K562 (cell line): ENCODE measurements at regions not wholly inside any gene's neighbourhood (a gene's known extent, or its start where the extent isn't known, plus 50 kb on each side); places are given as distances from the start of the nearest gene placed in this dataset.

Experiments
- ATAC-seq: fragments of 200-7000 bp; cut with Tn5 transposase; 3 replicates; pipeline ENCODE4 v1.9.1; 2020; ENCODE audit warnings: moderate library complexity
- BruUV-seq: library from RNA; stranded (reverse); fragments of 400-500 nt; replicated peaks from 2 replicates; lab custom pipeline; 2021; lab: Mats Ljungman, UMichigan
- CTCF ChIA-PET: fragments of 300-600 bp; formaldehyde crosslinking; extraction: SDS; loops from one replicate; lab custom pipeline; 2021; ENCODE audit warnings: low intra/inter-chr PET ratio; lab: Yijun Ruan, JAX
- POLR2A ChIA-PET: fragments of 300-600, 350-650 bp; sonication (Branson Sonifier 250); formaldehyde crosslinking; extraction: SDS; loops from one replicate; lab custom pipeline; 2021; ENCODE audit warnings: antibody characterized with exemption, inconsistent platforms; lab: Yijun Ruan, JAX
- DNase-seq, 4 experiments: peaks; one replicate each; pipeline versions ENCODE4 v3.0.0 to v3.0.0-alpha.2; 2011 to 2018; ENCODE audit warnings: low spot score in 3 of 4, mixed read lengths in 3 of 4; ENCODE audit errors: extremely low read depth in 1 of 4
- FAIRE-seq: peaks from 2 replicates; lab custom pipeline; 2011; peaks lifted over from hg19 to GRCh38; lab: Jason Lieb, UNC
- H2AFZ ChIP-seq: 2 replicates; pipeline ENCODE4 v1.6.0; 2011; ENCODE audit warnings: low read depth, low read length, control low read depth, inconsistent platforms
- H3K27ac ChIP-seq: fragments of 200-600 bp; 3 replicates; pipeline ENCODE4 v1.8.0; 2011; ENCODE audit warnings: low read depth, mild to moderate bottlenecking, control low read depth, inconsistent platforms, low read length, moderate library complexity, mixed read lengths; ENCODE audit errors: extremely low read depth
- H3K27me3 ChIP-seq, 2 experiments: fragments of 300-600 bp in 1 of 2; 2 replicates in 1 of 2; 3 replicates in 1 of 2; pipeline versions ENCODE4 v1.6.0 to v1.8.0; 2011; ENCODE audit warnings: inconsistent platforms in 2 of 2, low read length in 2 of 2, mild to moderate bottlenecking in 1 of 2, mixed read lengths in 1 of 2, moderate library complexity in 1 of 2; ENCODE audit not compliant: control insufficient read depth in 2 of 2, insufficient read depth in 2 of 2
- H3K36me3 ChIP-seq: fragments of 300-600 bp; 3 replicates; pipeline ENCODE4 v1.8.0; 2011; ENCODE audit warnings: mild to moderate bottlenecking, low read length, inconsistent platforms; ENCODE audit not compliant: control insufficient read depth, insufficient read depth
- H3K4me1 ChIP-seq, 2 experiments: fragments of 200-600 bp in 1 of 2; replicated peaks in 1 of 2; 2 replicates in 1 of 2; 3 replicates in 1 of 2; pipeline versions ENCODE4 v1.5.1 to v1.8.0; 2011; ENCODE audit warnings: inconsistent platforms in 2 of 2, low read length in 2 of 2, mild to moderate bottlenecking in 1 of 2, mixed read lengths in 1 of 2, moderate library complexity in 1 of 2; ENCODE audit not compliant: control insufficient read depth in 2 of 2, insufficient read depth in 2 of 2
- H3K4me2 ChIP-seq: 2 replicates; pipeline ENCODE4 v1.6.1; 2011; ENCODE audit warnings: low read length, control low read depth, inconsistent platforms, mixed read lengths; ENCODE audit not compliant: insufficient read depth
- H3K4me3 ChIP-seq: fragments of 200-600 bp; sonication (generic), shearing (Covaris generic); 2 replicates; pipeline ENCODE4 v1.5.1; 2016; ENCODE audit warnings: control low read depth, inconsistent platforms
- H3K79me2 ChIP-seq: fragments of 200-600 bp; 3 replicates; pipeline ENCODE4 v1.8.0; 2011; ENCODE audit warnings: low read length, inconsistent platforms; ENCODE audit not compliant: control insufficient read depth, insufficient read depth
- H3K9ac ChIP-seq, 2 experiments: 2 replicates each; pipeline versions ENCODE4 v1.6.0 to v1.6.1; 2011; ENCODE audit warnings: low read depth in 2 of 2, low read length in 2 of 2, control low read depth in 1 of 2, inconsistent platforms in 1 of 2, mild to moderate bottlenecking in 1 of 2, mixed read lengths in 1 of 2; ENCODE audit not compliant: insufficient read depth in 1 of 2
- H3K9me1 ChIP-seq: one replicate; pipeline ENCODE4 v1.6.0; 2011; ENCODE audit warnings: inconsistent platforms, mild to moderate bottlenecking, low read length, moderate library complexity; ENCODE audit not compliant: control insufficient read depth, insufficient read depth
- H3K9me3 ChIP-seq: replicated peaks from 2 replicates; pipeline ENCODE4 v1.5.1; 2011; ENCODE audit warnings: low read depth, low read length, inconsistent platforms; ENCODE audit not compliant: control insufficient read depth, insufficient read depth
- H4K20me1 ChIP-seq: replicated peaks from 2 replicates; pipeline ENCODE4 v1.6.1; 2011; ENCODE audit warnings: low read length, inconsistent platforms, mixed read lengths; ENCODE audit not compliant: control insufficient read depth, insufficient read depth
- FOS ChIP-seq: IDR thresholded peaks from 3 replicates; pipeline ENCODE4 v1.6.1; 2011; ENCODE audit not compliant: insufficient read length; ENCODE audit errors: extremely low read depth
- HDAC8 ChIP-seq: fragments of 450-650 bp; IDR thresholded peaks from 2 replicates; pipeline ENCODE4 v1.6.1; 2016; ENCODE audit warnings: mild to moderate bottlenecking, missing genetic modification characterization, moderate library complexity, missing compliant biosample characterization
- KHSRP ChIP-seq: fragments of 450-650 bp; IDR thresholded peaks from 2 replicates; pipeline ENCODE4 v1.6.1; 2017
- LEF1 ChIP-seq: fragments of 450-650 bp; IDR thresholded peaks from 2 replicates; pipeline ENCODE4 v1.6.1; 2016; ENCODE audit warnings: mild to moderate bottlenecking
- MED1 ChIP-seq: sonication (generic); formaldehyde crosslinking; IDR thresholded peaks from 2 replicates; pipeline ENCODE4 v1.8.1; 2023; ENCODE audit warnings: missing genetic modification reagents, borderline replicate concordance
- NFIC ChIP-seq: fragments of 450-650 bp; IDR thresholded peaks from 2 replicates; pipeline ENCODE4 v1.6.1; 2017; ENCODE audit warnings: mild to moderate bottlenecking, inconsistent platforms
- NFXL1 ChIP-seq: fragments of 450-650 bp; formaldehyde crosslinking; IDR thresholded peaks from 2 replicates; pipeline ENCODE4 v1.4.0; 2021; ENCODE audit warnings: mild to moderate bottlenecking
- NR2C2 ChIP-seq, 2 experiments: fragments of 200-800 bp in 1 of 2; sonication (Bioruptor generic) in 1 of 2; sonication (generic) in 1 of 2; formaldehyde crosslinking in 1 of 2; IDR thresholded peaks; 2 replicates each; pipeline versions ENCODE4 v1.6.1 to v1.8.0; 2016 to 2022; ENCODE audit warnings: mild to moderate bottlenecking in 1 of 2, missing compliant biosample characterization in 1 of 2, missing genetic modification characterization in 1 of 2, missing genetic modification reagents in 1 of 2
- RCOR1 ChIP-seq, 2 experiments: IDR thresholded peaks; 2 replicates each; pipeline ENCODE4 v1.6.1; 2012; ENCODE audit warnings: low read depth in 2 of 2, low read length in 2 of 2, borderline replicate concordance in 1 of 2, improper control_type of control experiment in 1 of 2
- ZC3H11A ChIP-seq: IDR thresholded peaks from 2 replicates; pipeline ENCODE4 v1.6.1; 2012; ENCODE audit warnings: low read depth, low read length, improper control_type of control experiment
- ZFX ChIP-seq: sonication (generic); formaldehyde crosslinking; IDR thresholded peaks from 2 replicates; pipeline ENCODE4 v1.8.0; 2022; ENCODE audit warnings: mild to moderate bottlenecking, missing genetic modification reagents, moderate library complexity
- ZNF184 ChIP-seq: sonication (generic); formaldehyde crosslinking; IDR thresholded peaks from 2 replicates; pipeline ENCODE4 v1.5.0; 2020; ENCODE audit warnings: missing genetic modification reagents
- ZNF197 ChIP-seq: fragments of 200-800 bp; sonication (Bioruptor generic); IDR thresholded peaks from 2 replicates; pipeline ENCODE4 v1.6.1; 2016; ENCODE audit warnings: low read depth, missing genetic modification characterization, missing compliant biosample characterization
- ZNF324 ChIP-seq: fragments of 250-450 bp; sonication (Bioruptor Pico); IDR thresholded peaks from 2 replicates; pipeline ENCODE4 v1.4.0; 2020; ENCODE audit warnings: mild to moderate bottlenecking
- WGBS: fragments of 100-300 bp; shearing (Covaris generic); methylation state at CpG from one replicate; pipeline ENCODE4 v1.1.6; 2016; ENCODE audit warnings: low coverage, mixed read lengths; ENCODE audit not compliant: insufficient coverage; ENCODE audit errors: missing lambda C conversion rate; 5-methylcytosine and 5-hydroxymethylcytosine counted together
- in situ Hi-C: fragments of 300-500 bp; cut with MboI; formaldehyde crosslinking; loops from 4 replicates; pipeline ENCODE4 v1.15.0; 2018; ENCODE audit warnings: inconsistent platforms, mixed read lengths
- intact Hi-C: fragments of 100-400 bp; cut with micrococcal nuclease; formaldehyde crosslinking; loops from 2 replicates; pipeline ENCODE4 v1.14.2; 2022
- TF ChIP-seq, protein P1 (sequence below): fragments of 250-450 bp; sonication (Bioruptor Pico); IDR thresholded peaks from 2 replicates; pipeline ENCODE4 v1.5.0; 2020; ENCODE audit warnings: mild to moderate bottlenecking, borderline replicate concordance

DNA sequence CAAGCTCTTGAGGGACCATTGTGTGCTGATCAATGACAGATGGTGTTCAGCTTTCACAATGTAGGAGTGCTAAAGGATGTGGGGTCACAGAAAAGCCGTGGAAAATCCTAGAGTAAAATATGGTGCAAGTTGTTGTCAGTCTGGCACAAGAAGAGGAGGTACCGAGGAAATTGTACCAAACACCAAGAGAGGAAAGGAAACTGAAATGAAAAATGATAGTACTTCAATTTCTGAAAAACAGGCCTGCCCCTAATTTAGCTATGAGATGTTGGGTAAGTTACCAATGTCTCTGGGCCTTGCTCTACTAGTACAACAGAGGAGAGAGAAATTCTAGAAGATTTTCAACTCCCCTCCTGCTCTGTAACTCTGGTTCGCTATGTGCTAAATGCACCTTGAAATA lies 78.8 kb upstream of the PELI1 start:
- H3K27ac ChIP-seq = no peak overlapping the region
- no peaks in the 10 kb centered on the region for H3K9me3 ChIP-seq
- no peak for TF ChIP-seq ZNF197 (CRISPR knock-in tag)
- TF ChIP-seq NFXL1 (CRISPR knock-in tag) = no peak
- no peak for TF ChIP-seq NFIC
- no peak for TF ChIP-seq ZNF184
- no peak for TF ChIP-seq RCOR1 (IDR thresholded peaks at IDR 0.05; ENCODE audit: borderline replicate concordance in 1 of 2, low read depth in 2 of 2, low read length in 2 of 2)
- TF ChIP-seq NR2C2 (CRISPR knock-in tag; IDR thresholded peaks at IDR 0.05) = no peak
- no peak for TF ChIP-seq NR2C2 (tag; IDR thresholded peaks at IDR 0.05)
- H3K9ac ChIP-seq = no peak overlapping the region
- DNase-seq (no peak), FAIRE-seq (no peak), ATAC-seq (no peak)
- H3K27me3 ChIP-seq = no peaks in the 10 kb centered on the region
- peaks cover 1 to 9% of the 10 kb centered on the region in 2 experiments; a peak in 3 of 5 replicates for H3K4me1 ChIP-seq
- no peaks in the 10 kb centered on the region for H3K36me3 ChIP-seq
- in situ Hi-C loops (no loop called here), intact Hi-C loops (no loop called here)
- H3K79me2 ChIP-seq = no peaks in the 10 kb centered on the region
- no peaks in the 10 kb centered on the region for H4K20me1 ChIP-seq
- H2AFZ ChIP-seq = no peak overlapping the region
- H3K4me2 ChIP-seq = no peak overlapping the region
- no peaks in the 10 kb centered on the region for H3K9me1 ChIP-seq
- CTCF ChIA-PET = no interaction called here
- H3K4me3 ChIP-seq = no peak overlapping the region
- WGBS = 49% methylated on average over 3 of the region's 3 CpGs
- no TSS peak for BruUV-seq
- POLR2A ChIA-PET = interaction anchor here (1.4 to 2.2 kb wide), 2 partner anchors 8 to 10 kb away, joined by 3 to 14 read pairs; no protein-coding TSS in a partner anchor

DNA sequence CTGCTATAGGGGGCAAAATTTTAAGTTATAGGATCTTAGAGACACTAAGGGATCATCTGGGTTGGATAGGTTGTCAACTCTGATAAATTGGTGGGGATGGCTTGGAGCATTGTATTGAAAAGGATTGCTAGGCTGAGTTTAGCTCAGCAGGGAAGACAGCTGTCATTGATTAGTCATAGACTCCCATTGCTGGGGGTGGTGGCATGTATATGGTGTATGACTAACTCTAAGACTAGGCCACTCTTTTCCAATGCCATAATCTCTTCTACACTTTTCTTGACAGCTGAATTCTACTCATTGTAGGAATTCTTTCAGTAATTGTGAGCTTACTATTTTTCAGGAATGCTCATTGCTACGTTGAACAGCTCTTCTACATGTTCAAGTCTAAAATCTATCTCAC lies 81.3 kb upstream of the PELI1 start:
- in situ Hi-C loops (no loop called here), intact Hi-C loops (no loop called here)
- Histone ChIP-seq H3K36me3 (no peaks in the 10 kb centered on the region), H3K9me3 (no peaks in the 10 kb centered on the region), H3K4me2 (no peak overlapping the region), H2AFZ (no peak overlapping the region), H3K27ac (no peak overlapping the region), H3K79me2 (no peaks in the 10 kb centered on the region), H3K9ac (no peak overlapping the region), H3K9me1 (no peaks in the 10 kb centered on the region), H4K20me1 (no peaks in the 10 kb centered on the region), H3K4me3 (no peak overlapping the region), H3K27me3 (no peaks in the 10 kb centered on the region), H3K4me1 (peaks cover 5 to 10% of the 10 kb centered on the region in 2 experiments; a peak in 2 of 5 replicates)
- WGBS = 6% methylated on average over 1 of the region's 1 CpG
- no peak for ATAC-seq
- CTCF ChIA-PET = interaction anchor here (0.6 kb wide), 1 partner anchor 88 kb away, joined by 5 read pairs; no protein-coding TSS in a partner anchor
- POLR2A ChIA-PET = interaction anchor here (1.0 kb wide), 1 partner anchor 11 kb away, joined by 3 read pairs; no protein-coding TSS in a partner anchor
- BruUV-seq = no TSS peak
- DNase-seq = no peak
- no peak for FAIRE-seq
- TF ChIP-seq LEF1 (no peak), ZNF324 (CRISPR knock-in tag) (no peak), ZFX (CRISPR knock-in tag) (no peak), FOS (no peak), HDAC8 (tag) (no peak), KHSRP (no peak), MED1 (CRISPR knock-in tag) (no peak), ZC3H11A (no peak)
- TF ChIP-seq, protein P1, sequence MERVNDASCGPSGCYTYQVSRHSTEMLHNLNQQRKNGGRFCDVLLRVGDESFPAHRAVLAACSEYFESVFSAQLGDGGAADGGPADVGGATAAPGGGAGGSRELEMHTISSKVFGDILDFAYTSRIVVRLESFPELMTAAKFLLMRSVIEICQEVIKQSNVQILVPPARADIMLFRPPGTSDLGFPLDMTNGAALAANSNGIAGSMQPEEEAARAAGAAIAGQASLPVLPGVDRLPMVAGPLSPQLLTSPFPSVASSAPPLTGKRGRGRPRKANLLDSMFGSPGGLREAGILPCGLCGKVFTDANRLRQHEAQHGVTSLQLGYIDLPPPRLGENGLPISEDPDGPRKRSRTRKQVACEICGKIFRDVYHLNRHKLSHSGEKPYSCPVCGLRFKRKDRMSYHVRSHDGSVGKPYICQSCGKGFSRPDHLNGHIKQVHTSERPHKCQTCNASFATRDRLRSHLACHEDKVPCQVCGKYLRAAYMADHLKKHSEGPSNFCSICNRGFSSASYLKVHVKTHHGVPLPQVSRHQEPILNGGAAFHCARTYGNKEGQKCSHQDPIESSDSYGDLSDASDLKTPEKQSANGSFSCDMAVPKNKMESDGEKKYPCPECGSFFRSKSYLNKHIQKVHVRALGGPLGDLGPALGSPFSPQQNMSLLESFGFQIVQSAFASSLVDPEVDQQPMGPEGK (CRISPR knock-in tag) = no peak
